ENCODE measurements at regions not wholly inside any gene's neighbourhood (a gene's known extent, or its start where the extent isn't known, plus 50 kb on each side); places are given as distances from the start of the nearest gene placed in this dataset.

GRCh38 chr12:91576432-91576831, 393.8 kb upstream of the DCN start:
- CTCF ChIA-PET, result no interaction called here
- no TSS peak for BruUV-seq (replicated peaks)
- no peak overlapping the region for H3K4me3 ChIP-seq (ENCODE audit: low read depth in 2 of 2, low read length in 2 of 2)
- no peaks in the 10 kb centered on the region for H3K4me1 ChIP-seq (ENCODE audit: control insufficient read depth, insufficient read depth, low read length)
- ATAC-seq (no peak), DNase-seq (ENCODE audit: low read depth, low spot score) (no peak)
- no peaks in the 10 kb centered on the region for H3K9me3 ChIP-seq (ENCODE audit: control insufficient read depth, insufficient read depth, low read depth, low read length)
- POLR2A ChIA-PET, result no interaction called here
- in situ Hi-C loops (cut with HindIII; ENCODE audit: low pct_unique_long_range_greater_than_20kb, low sequenced_read_pairs), result no loop called here
- H3K27ac ChIP-seq (ENCODE audit: low read length), result no peak overlapping the region
- H3K27me3 ChIP-seq (ENCODE audit: control insufficient read depth, insufficient read depth, low read length), result no peaks in the 10 kb centered on the region
- TF ChIP-seq POLR2AphosphoS5 (IDR thresholded peaks at IDR 0.05; ENCODE audit: low read depth, low read length), result no peak
- TF ChIP-seq, protein P1, sequence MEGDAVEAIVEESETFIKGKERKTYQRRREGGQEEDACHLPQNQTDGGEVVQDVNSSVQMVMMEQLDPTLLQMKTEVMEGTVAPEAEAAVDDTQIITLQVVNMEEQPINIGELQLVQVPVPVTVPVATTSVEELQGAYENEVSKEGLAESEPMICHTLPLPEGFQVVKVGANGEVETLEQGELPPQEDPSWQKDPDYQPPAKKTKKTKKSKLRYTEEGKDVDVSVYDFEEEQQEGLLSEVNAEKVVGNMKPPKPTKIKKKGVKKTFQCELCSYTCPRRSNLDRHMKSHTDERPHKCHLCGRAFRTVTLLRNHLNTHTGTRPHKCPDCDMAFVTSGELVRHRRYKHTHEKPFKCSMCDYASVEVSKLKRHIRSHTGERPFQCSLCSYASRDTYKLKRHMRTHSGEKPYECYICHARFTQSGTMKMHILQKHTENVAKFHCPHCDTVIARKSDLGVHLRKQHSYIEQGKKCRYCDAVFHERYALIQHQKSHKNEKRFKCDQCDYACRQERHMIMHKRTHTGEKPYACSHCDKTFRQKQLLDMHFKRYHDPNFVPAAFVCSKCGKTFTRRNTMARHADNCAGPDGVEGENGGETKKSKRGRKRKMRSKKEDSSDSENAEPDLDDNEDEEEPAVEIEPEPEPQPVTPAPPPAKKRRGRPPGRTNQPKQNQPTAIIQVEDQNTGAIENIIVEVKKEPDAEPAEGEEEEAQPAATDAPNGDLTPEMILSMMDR (IDR thresholded peaks at IDR 0.05), result no peak
- H3K36me3 ChIP-seq (ENCODE audit: control insufficient read depth, insufficient read depth, low read length), result no peaks in the 10 kb centered on the region
- intact Hi-C loops (cut with micrococcal nuclease; ENCODE audit: unreplicated experiment), result loop anchor here (10.0 kb wide), 1 partner anchor 558 kb away; no protein-coding TSS in a partner anchor

DNA sequence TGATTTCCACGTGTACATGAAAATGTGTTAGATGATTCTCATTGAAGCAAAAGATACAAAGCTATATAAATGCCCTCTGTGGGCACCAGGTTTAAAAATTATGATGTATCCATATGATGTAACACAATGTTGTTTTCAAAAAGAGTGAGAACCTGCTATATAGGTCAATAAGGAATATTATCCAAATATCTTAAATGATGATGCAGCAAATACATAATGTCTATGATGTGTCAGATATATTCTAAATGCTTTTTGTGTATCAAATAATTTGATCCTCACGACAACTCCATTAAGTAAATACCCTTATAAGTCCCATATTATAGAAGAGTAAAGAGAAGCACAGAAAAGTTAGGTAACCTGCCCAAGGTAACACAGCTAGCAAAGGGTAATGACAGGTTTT, 393.0 kb upstream of the DCN start:
- TF ChIP-seq, protein P1 (IDR thresholded peaks at IDR 0.05), result no peak
- TF ChIP-seq SIN3A (IDR thresholded peaks at IDR 0.05; ENCODE audit: borderline replicate concordance, insufficient read depth, low read depth, low read length), result no peak
- no peak for TF ChIP-seq REST (IDR thresholded peaks at IDR 0.05; ENCODE audit: insufficient read depth in 1 of 2, low read depth in 2 of 2, low read length in 1 of 2)
- no peak for TF ChIP-seq POLR2AphosphoS5 (IDR thresholded peaks at IDR 0.05; ENCODE audit: low read depth, low read length)
- TF ChIP-seq TCF7L2 (IDR thresholded peaks at IDR 0.05; ENCODE audit: low read depth, low read length), result no peak
- POLR2A ChIA-PET, result no interaction called here
- no peaks in the 10 kb centered on the region for H3K9me3 ChIP-seq (ENCODE audit: control insufficient read depth, insufficient read depth, low read depth, low read length)
- BruUV-seq (replicated peaks), result no TSS peak
- H3K27ac ChIP-seq (ENCODE audit: low read length), result no peak overlapping the region
- H3K4me1 ChIP-seq (ENCODE audit: control insufficient read depth, insufficient read depth, low read length), result no peaks in the 10 kb centered on the region
- no peaks in the 10 kb centered on the region for H3K27me3 ChIP-seq (ENCODE audit: control insufficient read depth, insufficient read depth, low read length)
- H3K36me3 ChIP-seq (ENCODE audit: control insufficient read depth, insufficient read depth, low read length), result no peaks in the 10 kb centered on the region
- DNase-seq (ENCODE audit: low read depth, low spot score) (no peak), ATAC-seq (no peak)
- in situ Hi-C loops (cut with HindIII; ENCODE audit: low pct_unique_long_range_greater_than_20kb, low sequenced_read_pairs), result no loop called here
- intact Hi-C loops (cut with micrococcal nuclease; ENCODE audit: unreplicated experiment), result loop anchor here (10.0 kb wide), 1 partner anchor 559 kb away; no protein-coding TSS in a partner anchor
- H3K4me3 ChIP-seq (ENCODE audit: low read depth in 2 of 2, low read length in 2 of 2), result no peak overlapping the region
- CTCF ChIA-PET, result no interaction called here
